ENCODE measurements at regions not wholly inside any gene's neighbourhood (a gene's known extent, or its start where the extent isn't known, plus 50 kb on each side); places are given as distances from the start of the nearest gene placed in this dataset.

- DNase-seq (ENCODE audit: low spot score) = no peak
- in situ Hi-C loops (cut with MboI; ENCODE audit: low sequenced_read_pairs, unreplicated experiment) = no loop called here
- TF ChIP-seq CTCF (IDR thresholded peaks at IDR 0.05; ENCODE audit: borderline replicate concordance, control extremely low read depth, extremely low read depth, insufficient read depth, missing control alignments) = no peak
Measured at GRCh38 chr10:10307551-10307950, 710.1 kb upstream of the CELF2 start.

GRCh38 chr10:10310498-10310897 lies 707.2 kb upstream of the CELF2 start:
- TF ChIP-seq CTCF (IDR thresholded peaks at IDR 0.05; ENCODE audit: borderline replicate concordance, control extremely low read depth, extremely low read depth, insufficient read depth, missing control alignments) = no peak
- no peak for DNase-seq (ENCODE audit: low spot score)
- in situ Hi-C loops (cut with MboI; ENCODE audit: low sequenced_read_pairs, unreplicated experiment) = no loop called here

- TF ChIP-seq CTCF (IDR thresholded peaks at IDR 0.05; ENCODE audit: borderline replicate concordance, control extremely low read depth, extremely low read depth, insufficient read depth, missing control alignments) = no peak
- no peak for DNase-seq (ENCODE audit: low spot score)
- in situ Hi-C loops (cut with MboI; ENCODE audit: low sequenced_read_pairs, unreplicated experiment) = no loop called here
Measured at GRCh38 chr10:10311966-10312365, 705.7 kb upstream of the CELF2 start.

GRCh38 chr10:10313149-10313835 lies 704.4 kb upstream of the CELF2 start:
- no peak for DNase-seq (ENCODE audit: low spot score)
- TF ChIP-seq CTCF (IDR thresholded peaks at IDR 0.05; ENCODE audit: borderline replicate concordance, control extremely low read depth, extremely low read depth, insufficient read depth, missing control alignments) = no peak
- in situ Hi-C loops (cut with MboI; ENCODE audit: low sequenced_read_pairs, unreplicated experiment) = no loop called here

DNA sequence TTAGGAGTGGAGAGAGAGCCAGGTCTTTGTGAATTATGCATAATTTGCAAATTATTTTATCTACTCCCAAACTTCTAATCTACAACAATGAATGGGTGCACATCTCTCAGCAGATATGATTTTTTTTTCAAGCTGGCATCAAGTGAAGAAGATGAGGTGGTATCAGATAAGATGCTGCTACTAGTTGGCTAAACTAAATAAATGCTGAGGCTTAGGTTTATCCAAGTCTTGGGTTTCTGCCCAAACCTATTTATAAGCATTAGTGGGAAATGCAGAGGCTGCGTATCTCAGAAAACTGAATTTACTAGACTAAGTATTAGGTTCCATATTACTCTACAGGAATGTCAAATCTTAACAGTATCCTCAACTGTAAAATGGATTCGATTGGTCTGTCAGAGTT lies 703.0 kb upstream of the CELF2 start:
- TF ChIP-seq CTCF (IDR thresholded peaks at IDR 0.05; ENCODE audit: borderline replicate concordance, control extremely low read depth, extremely low read depth, insufficient read depth, missing control alignments) = no peak
- no peak for DNase-seq (ENCODE audit: low spot score)
- in situ Hi-C loops (cut with MboI; ENCODE audit: low sequenced_read_pairs, unreplicated experiment) = no loop called here

DNA sequence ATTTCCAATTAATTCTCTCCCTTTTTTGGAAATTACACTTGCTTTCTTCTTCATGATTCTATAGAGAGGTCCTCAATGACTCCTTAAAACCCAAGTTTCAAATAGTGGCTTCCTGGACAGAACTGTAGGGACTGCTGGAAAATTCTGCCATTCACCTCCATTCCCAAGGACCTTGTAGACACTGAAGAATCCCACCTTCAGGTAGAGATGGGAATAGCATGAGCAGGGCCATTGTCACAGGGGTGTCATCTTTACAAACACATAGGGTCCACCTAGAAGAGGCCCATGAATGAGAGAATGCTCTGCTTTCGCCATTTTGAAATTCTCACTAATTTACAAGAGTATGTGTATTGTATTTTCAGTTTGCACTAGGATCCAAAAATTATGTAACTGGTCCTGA lies 701.7 kb upstream of the CELF2 start:
- no peak for TF ChIP-seq CTCF (IDR thresholded peaks at IDR 0.05; ENCODE audit: borderline replicate concordance, control extremely low read depth, extremely low read depth, insufficient read depth, missing control alignments)
- no peak for DNase-seq (ENCODE audit: low spot score)
- in situ Hi-C loops (cut with MboI; ENCODE audit: low sequenced_read_pairs, unreplicated experiment) = no loop called here
